Fibroblast of skin of scalp (primary cell): ENCODE measurements at regions not wholly inside any gene's neighbourhood (a gene's known extent, or its start where the extent isn't known, plus 50 kb on each side); places are given as distances from the start of the nearest gene placed in this dataset.

Experiments used
- DNase-seq: peaks from one replicate; pipeline ENCODE4 v3.0.0-alpha.2; 2013

DNA sequence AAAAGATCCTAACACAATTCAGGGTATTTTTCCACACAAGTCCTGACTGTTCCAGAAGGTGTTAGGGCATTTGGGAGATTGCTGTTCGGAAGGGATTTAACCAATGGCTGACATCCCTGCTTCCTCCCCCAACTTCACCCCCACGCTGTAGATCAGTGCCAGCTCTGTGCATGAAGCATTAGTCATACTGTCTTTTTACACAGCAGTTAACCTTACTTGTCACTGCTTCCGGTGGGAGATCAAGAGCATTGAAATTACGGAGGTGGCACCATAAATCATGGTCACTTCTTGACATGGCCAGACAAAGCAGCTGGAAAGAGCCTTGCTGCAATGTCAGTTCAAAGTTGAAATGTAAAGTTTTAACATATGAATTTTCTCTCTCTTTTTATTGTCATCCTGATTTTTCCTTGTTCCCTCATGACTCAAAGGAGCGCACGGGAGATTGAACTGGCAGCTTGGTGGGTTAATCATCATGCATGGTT lies 70.2 kb downstream of the HRH4 start:
- DNase-seq = peak; percentile 30

DNA sequence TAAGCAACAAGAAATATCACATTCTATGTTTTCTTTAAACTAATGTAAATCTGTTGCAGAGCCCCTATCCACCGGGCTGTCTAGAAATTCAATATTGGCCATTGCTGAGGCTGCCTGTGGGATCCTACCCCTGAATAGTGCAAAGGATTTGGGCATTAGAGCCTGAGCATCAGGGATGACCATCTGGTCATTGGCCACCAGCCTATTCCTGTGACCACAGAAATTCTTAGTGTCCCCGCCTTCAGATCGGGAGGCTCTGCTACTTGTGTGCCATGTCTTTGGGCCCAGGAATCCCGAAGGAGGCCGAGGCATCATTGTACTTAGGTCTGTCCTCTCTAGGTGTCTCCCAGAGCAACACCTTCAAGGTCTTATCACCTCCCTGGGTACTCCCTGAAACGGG lies 73.8 kb downstream of the HRH4 start:
- DNase-seq = no peak

GRCh38 chr18:24534737-24535136 lies 74.3 kb downstream of the HRH4 start:
- DNase-seq = no peak

DNA sequence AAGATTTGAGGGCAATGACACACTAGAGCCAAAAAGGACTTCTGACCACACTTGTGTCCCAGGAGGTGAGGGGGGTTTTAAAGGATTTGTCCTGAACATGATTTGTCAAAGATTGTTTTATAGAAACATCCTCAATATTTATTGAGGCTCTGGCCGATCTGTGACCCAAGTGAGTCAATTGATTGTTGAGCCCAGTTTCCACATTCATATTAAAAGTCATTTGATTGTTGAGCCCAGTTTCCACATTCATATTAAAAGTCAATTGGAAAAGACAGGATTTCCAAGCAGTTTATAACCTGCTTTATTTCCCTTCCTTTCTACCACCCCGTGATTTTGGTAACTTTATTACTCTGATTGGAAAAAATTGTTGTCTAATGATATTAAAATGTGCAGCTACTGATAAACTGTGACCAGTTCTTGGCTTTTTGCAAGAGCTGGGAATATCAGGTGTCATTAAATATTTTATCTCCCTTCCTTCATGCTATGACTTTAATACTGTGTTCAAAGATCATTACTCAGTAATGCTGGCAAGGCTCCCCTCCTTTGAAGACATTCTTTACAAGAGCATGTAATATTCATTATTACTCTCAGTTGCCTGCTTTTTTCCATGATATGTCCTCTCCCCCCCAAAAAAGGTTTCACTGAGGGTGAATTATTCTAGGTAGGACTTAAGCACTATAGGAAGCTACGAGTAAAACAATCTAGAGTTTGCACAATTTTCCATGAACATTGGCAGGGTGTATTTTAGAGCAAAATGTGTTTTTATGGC lies 75.3 kb downstream of the HRH4 start:
- no peak for DNase-seq

DNA sequence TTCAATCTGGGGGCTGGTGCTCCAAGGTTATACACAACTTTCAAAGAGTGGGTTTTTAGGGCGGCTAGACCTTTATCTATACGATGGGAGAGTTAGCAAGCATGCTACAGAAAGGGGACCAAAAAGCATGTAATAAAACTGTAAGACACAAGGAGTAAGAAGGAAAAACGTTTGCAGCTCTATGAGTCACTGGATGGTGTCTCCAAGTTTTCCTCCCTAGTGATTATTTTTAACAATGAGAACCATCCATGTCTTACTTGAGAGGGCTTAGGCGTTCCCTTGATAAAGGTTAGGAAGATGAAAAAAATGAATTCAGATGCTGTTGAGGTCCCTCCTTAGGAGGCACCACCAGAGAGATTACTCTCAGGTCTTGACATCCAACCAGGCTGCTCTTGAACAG lies 75.9 kb downstream of the HRH4 start:
- no peak for DNase-seq

- no peak for DNase-seq
Observed at GRCh38 chr18:24536834-24537233, 76.4 kb downstream of the HRH4 start.

DNA sequence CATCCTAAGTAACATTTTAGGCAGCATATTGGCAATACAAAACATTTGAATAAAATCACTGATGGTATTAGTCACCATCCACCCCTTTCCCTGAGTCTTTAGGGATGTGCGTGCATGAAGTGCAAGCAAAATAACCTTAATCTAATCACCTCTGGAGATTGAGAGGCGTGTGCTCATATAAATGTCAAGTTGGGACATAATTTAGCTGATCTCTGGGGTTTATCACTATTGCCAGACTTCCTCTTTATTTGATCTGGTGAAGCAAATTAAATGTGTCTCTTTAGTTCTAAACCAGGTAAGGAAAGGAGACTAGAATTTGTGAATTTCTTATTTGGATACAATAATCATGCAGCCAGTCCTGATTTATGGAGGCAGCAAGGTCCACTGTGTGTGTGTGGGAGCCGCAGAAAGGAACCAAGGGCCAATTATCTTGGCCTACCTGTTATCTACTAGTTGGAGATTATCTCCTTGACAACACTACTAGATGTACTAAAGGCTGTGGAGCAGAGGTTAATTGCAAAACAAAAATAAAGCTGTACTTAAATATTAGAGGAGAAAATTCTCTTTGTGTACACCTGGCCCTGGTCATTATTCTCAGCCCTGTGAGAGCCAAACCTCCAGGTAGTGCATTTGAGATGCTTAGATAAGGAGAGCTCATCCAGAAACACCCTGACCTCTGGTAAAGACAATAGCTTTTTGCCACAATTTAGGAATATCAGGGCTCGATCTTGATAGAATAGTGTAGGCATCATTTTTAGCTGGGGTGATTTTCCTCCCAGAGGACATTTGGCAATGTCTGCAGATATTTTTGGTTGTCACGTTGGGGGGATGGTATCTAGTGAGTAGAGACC lies 78.2 kb downstream of the HRH4 start:
- DNase-seq = no peak

DNA sequence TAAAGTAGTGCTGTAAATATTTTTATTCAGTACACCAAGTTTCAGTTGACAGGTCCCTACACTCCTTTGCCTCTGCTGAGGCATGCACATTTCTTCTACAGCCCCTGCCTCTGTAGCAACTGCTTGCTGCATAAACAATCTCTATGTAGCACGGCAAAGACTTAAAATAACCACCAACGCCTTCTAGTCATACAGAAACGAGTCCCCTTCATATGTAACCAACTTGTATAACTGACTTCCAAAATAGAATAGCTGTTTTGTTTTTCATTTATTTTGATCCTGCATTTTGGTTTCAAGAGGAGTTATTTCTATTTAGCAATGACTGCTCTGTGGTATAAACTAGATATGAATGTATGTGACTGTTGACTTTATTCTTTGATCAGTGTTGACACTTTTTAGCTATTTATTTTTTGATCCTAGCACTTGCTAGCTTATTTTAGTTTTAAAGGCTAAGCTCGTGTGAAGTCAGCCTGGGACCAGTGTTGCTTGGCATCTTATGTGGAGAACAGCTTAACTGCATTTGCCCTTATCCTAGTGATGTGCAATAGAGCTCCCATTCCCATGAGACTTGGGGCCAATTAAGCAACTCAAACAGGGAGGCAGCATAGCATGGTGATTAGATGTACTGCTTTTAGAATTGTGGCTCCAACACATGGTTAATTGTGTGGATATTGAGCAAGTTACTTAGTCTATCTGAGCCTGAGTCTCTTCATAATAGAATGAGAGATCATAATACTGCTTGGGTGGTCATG lies 79.6 kb downstream of the HRH4 start:
- DNase-seq = no peak

DNA sequence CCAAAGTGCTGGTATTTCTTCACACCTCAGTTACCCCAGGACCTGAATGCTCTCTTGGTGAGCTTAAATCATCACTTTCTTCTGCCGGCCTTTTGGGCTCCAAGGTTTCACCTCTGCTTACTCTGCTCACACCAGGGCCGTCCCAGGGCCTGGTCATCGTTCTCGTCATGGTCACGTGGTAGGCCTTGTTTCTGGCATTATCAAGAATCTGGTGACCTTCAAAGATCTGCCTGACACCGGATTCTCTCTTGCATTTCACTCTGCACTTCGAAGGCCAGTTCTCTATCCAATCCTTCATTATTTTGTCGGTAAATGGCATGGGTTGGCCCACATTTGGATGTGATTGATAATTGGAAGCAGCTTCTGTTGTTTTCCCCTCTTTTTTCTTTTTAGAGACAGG lies 80.5 kb downstream of the HRH4 start:
- no peak for DNase-seq

GRCh38 chr18:24543086-24543794 lies 82.8 kb downstream of the HRH4 start:
- no peak for DNase-seq

- DNase-seq = peak; percentile 14
Observed at GRCh38 chr18:24543795-24544498, 83.5 kb downstream of the HRH4 start.

- DNase-seq = no peak
Observed at GRCh38 chr18:24544949-24545348, 84.5 kb downstream of the HRH4 start.

- DNase-seq = no peak
Observed at GRCh38 chr18:24545651-24546050, 85.2 kb downstream of the HRH4 start.

GRCh38 chr18:24546307-24546706 lies 85.9 kb downstream of the HRH4 start:
- no peak for DNase-seq

GRCh38 chr18:24548583-24548982 lies 88.1 kb downstream of the HRH4 start:
- no peak for DNase-seq

DNA sequence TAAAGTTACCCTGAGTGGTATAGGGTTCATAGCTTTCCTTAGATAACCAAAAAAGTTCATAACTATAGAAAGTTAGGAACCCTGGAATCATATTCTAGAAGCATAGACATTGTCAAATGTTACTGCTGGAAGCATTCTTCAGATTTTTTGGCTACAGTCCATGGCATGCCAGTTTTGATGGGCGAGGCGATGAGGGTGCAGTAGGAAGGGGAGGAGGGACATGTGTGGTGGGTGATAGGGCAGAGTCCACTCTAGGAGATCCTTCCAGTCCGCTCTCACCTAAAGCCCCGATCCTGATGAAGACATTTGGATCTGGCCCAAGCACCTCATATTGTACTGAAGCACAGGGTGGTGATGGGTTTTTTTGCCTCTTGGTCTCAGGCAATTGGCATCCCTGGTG lies 91.8 kb downstream of the HRH4 start:
- DNase-seq = no peak

DNA sequence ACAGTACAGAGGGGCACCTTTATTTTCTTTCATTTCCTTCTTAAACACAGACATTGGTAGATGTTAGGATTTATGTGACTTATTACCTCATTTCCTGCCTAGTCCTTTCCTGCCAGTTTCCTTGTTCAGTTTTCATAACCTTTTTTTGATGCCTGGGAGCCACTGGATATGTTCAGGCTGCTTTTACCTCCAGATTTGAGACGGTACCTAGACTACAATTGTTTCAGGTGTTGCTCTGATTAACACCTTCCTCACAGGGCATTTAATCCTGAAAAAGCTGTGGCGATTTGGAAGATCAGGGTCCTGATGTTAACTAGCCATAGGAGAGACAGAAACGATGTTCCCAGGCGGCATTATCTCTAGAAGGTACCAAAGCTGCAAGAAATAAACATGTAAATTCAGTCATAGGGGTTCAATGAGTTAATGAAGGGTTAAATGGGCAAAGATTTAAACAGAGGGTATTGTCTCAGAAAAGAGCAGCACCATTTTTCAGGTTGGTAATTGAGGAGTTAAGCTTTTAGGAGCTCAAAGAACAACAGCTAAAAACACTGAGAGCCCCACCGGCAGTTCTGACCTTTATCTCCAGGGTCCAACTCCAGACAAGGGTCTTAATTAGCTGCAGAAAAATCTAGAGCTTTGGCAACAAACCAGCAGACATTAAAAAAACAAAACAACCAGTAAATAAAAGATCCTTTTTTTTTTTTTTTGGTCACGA lies 93.3 kb downstream of the HRH4 start:
- DNase-seq = no peak

GRCh38 chr18:24558403-24558802 lies 98.0 kb downstream of the HRH4 start:
- DNase-seq = no peak

DNA sequence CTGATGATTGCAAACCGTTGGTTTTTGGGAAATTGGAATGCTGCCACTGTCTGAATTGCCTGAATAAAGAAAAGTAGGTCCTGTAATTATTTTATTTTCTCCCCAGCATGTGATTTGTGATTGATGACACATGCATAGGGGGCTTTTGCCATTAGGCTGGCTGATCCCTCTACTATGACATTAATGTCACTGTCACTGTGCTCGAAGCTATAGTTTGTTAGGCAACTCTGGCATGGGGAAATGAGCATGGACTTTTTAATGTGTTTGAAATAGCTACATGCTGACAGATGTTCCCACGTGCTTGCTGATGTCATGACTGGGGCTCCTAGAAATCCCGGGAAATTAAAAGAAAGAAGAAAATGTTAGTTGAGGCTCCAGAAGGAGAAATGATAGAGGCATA lies 99.1 kb downstream of the HRH4 start:
- DNase-seq = no peak

GRCh38 chr18:24560511-24560981 lies 100.1 kb downstream of the HRH4 start:
- no peak for DNase-seq

DNA sequence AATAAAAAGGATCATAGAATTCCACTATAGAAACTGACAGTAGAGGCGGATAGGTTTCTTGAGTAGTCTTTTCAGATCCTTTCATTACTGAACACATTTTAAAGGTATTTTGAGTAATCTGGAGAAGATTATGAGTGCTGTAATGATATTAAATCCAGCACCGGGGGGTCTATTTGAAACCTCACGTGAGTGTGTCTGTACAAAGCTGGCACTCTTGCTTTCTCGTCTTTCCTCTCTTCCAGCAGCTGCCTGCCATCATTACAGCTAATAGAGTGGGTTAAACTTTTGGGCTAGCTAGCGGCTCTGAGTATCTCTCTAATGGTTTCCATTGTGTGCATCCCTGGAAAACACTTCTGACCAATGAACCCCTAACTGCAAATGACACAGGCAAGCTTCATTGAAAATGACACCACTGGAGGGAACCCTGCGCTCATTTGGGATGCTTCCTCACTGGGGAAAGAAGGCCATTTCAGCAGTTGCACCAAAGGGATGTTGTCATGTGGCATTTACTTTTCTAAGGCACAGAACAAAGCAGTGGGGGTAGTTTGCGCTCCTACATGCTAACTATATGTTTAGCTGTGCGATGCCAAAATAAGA lies 101.0 kb downstream of the HRH4 start:
- no peak for DNase-seq
